Fibroblast of lung (primary cell): ENCODE measurements at regions not wholly inside any gene's neighbourhood (a gene's known extent, or its start where the extent isn't known, plus 50 kb on each side); places are given as distances from the start of the nearest gene placed in this dataset.

ENCODE experiments used
- EZH2 ChIP-seq: IDR thresholded peaks from 2 replicates; pipeline ENCODE4 v1.5.1; 2012; ENCODE audit warnings: low read length, control low read depth, mild to moderate bottlenecking; ENCODE audit errors: missing control alignments
- TF ChIP-seq, protein P1 (sequence below), 2 donors: IDR thresholded peaks in 1 of 2; conservative IDR thresholded peaks in 1 of 2; 1 replicate in 1 of 2; 2 replicates in 1 of 2; pipeline ENCODE4 v1.5.1; 2011 to 2012; ENCODE audit warnings: low read length in 2 of 2, control low read depth in 1 of 2, inconsistent platforms in 1 of 2, low read depth in 1 of 2, mild to moderate bottlenecking in 1 of 2

DNA sequence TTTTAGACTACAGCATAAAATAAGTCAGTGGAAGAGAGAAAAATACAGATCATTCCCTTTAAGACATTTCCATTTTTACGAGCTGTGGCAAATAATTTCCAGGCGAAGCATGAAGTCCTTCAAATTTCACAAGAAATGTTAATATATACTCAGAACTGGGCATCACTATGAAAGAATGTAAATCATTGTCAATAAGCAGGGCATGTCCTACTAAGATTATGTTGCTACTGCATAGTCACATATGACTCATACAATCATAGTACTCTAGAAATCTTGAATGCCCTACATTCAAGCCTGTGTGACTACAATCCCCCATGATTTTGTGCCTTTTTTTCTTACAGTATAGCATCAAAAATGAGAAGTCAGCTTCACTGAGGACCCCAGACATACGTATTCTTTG is 485.2 kb upstream of the FTMT start:
- TF ChIP-seq, protein P1, sequence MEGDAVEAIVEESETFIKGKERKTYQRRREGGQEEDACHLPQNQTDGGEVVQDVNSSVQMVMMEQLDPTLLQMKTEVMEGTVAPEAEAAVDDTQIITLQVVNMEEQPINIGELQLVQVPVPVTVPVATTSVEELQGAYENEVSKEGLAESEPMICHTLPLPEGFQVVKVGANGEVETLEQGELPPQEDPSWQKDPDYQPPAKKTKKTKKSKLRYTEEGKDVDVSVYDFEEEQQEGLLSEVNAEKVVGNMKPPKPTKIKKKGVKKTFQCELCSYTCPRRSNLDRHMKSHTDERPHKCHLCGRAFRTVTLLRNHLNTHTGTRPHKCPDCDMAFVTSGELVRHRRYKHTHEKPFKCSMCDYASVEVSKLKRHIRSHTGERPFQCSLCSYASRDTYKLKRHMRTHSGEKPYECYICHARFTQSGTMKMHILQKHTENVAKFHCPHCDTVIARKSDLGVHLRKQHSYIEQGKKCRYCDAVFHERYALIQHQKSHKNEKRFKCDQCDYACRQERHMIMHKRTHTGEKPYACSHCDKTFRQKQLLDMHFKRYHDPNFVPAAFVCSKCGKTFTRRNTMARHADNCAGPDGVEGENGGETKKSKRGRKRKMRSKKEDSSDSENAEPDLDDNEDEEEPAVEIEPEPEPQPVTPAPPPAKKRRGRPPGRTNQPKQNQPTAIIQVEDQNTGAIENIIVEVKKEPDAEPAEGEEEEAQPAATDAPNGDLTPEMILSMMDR (conservative IDR thresholded peaks at IDR 0.05 in 1 of 2, IDR thresholded peaks at IDR 0.05 in 1 of 2; ENCODE audit: low read depth in 1 of 2, low read length in 2 of 2), result no peak
- no peak for TF ChIP-seq EZH2
